HCT116 (cell line): ENCODE measurements at regions not wholly inside any gene's neighbourhood (a gene's known extent, or its start where the extent isn't known, plus 50 kb on each side); places are given as distances from the start of the nearest gene placed in this dataset.

Experiments
- ATAC-seq: fragments of 200-7000 bp; cut with Tn5 transposase; 2 replicates; pipeline ENCODE4 v1.9.1; 2020; ENCODE audit warnings: mild to moderate bottlenecking, moderate library complexity
- BruUV-seq: library from RNA; stranded (reverse); fragments of 400-500 nt; replicated peaks from 2 replicates; lab custom pipeline; 2021; lab: Mats Ljungman, UMichigan
- CTCF ChIA-PET: fragments of 300-600 bp; sonication (Branson Sonifier 250); formaldehyde crosslinking; loops from one replicate; lab custom pipeline; 2021; ENCODE audit warnings: antibody characterized with exemption; lab: Charles Lee
- POLR2A ChIA-PET: fragments of 300-600, 350-600 bp; sonication (Branson Sonifier 250); formaldehyde crosslinking; loops from one replicate; lab custom pipeline; 2021; ENCODE audit warnings: antibody characterized with exemption; lab: Charles Lee
- RAD21 ChIA-PET, 2 experiments: fragments of 300-600 bp; sonication (Branson Sonifier 250); formaldehyde crosslinking; loops; one replicate each; lab custom pipeline; 2023; ENCODE audit warnings: low total read pairs in 2 of 2; ENCODE audit not compliant: uncharacterized antibody in 2 of 2, unreplicated experiment in 2 of 2, low non-redundant PET in 1 of 2; lab: Charles Lee
- DNase-seq: peaks from one replicate; pipeline ENCODE4 v3.0.0-alpha.2; 2010; ENCODE audit warnings: low read depth, low spot score
- H2AFZ ChIP-seq: fragments of 200-600 bp; shearing (Covaris generic), sonication (generic); 2 replicates; pipeline ENCODE4 v1.6.1; 2017; ENCODE audit warnings: low read depth, mixed run types, mixed read lengths, antibody characterized with exemption, low read length; ENCODE audit not compliant: poor library complexity, severe bottlenecking
- H3K27ac ChIP-seq: 2 replicates; pipeline ENCODE4 v1.5.1; 2012; ENCODE audit warnings: low read depth, low read length
- H3K27me3 ChIP-seq: fragments of 200-600 bp; sonication (generic); 2 replicates; pipeline ENCODE4 v1.6.1; 2016; ENCODE audit warnings: mixed run types, low read length, mixed read lengths; ENCODE audit not compliant: insufficient read depth
- H3K36me3 ChIP-seq, 2 experiments: fragments of 200-500 bp in 1 of 2; fragments of 200-600 bp in 1 of 2; sonication (Bioruptor generic) in 1 of 2; sonication (generic) in 1 of 2; 2 replicates each; pipeline versions ENCODE4 v1.5.1 to v1.6.1; 2014 to 2016; ENCODE audit warnings: low read length in 2 of 2, inconsistent platforms in 1 of 2, mixed read lengths in 1 of 2, mixed run types in 1 of 2; ENCODE audit not compliant: insufficient read depth in 2 of 2, control insufficient read depth in 1 of 2
- H3K4me1 ChIP-seq, 2 experiments: fragments of 200-600 bp in 1 of 2; sonication (generic) in 1 of 2; 2 replicates each; pipeline versions ENCODE4 v1.5.1 to v1.6.1; 2012 to 2017; ENCODE audit warnings: low read length in 2 of 2, inconsistent platforms in 1 of 2, mild to moderate bottlenecking in 1 of 2, mixed read lengths in 1 of 2, mixed run types in 1 of 2, moderate library complexity in 1 of 2; ENCODE audit not compliant: insufficient read depth in 2 of 2, control insufficient read depth in 1 of 2
- H3K4me2 ChIP-seq: fragments of 200-600 bp; sonication (generic); 2 replicates; pipeline ENCODE4 v1.6.1; 2017; ENCODE audit warnings: mixed run types, low read length, mixed read lengths
- H3K4me3 ChIP-seq, 2 experiments: fragments of 200-600 bp in 1 of 2; sonication (generic) in 1 of 2; replicated peaks in 1 of 2; 2 replicates each; pipeline ENCODE4 v1.5.1; 2011 to 2016; ENCODE audit warnings: low read length in 2 of 2, control low read depth in 1 of 2, low read depth in 1 of 2, mild to moderate bottlenecking in 1 of 2, mixed read lengths in 1 of 2, mixed run types in 1 of 2
- H3K79me2 ChIP-seq: fragments of 200-600 bp; sonication (generic); 2 replicates; pipeline ENCODE4 v1.6.1; 2017; ENCODE audit warnings: mild to moderate bottlenecking, mixed run types, low read length, moderate library complexity, mixed read lengths; ENCODE audit not compliant: insufficient read depth
- H3K9ac ChIP-seq: fragments of 200-600 bp; sonication (generic); 2 replicates; pipeline ENCODE4 v1.6.1; 2016; ENCODE audit warnings: low read length, mixed read lengths
- H3K9me2 ChIP-seq: fragments of 200-600 bp; sonication (generic), shearing (Covaris generic); 2 replicates; pipeline ENCODE4 v1.6.1; 2017; ENCODE audit warnings: mixed run types, mild to moderate bottlenecking, moderate library complexity; ENCODE audit not compliant: insufficient read depth
- H3K9me3 ChIP-seq, 2 experiments: fragments of 200-500 bp in 1 of 2; fragments of 200-600 bp in 1 of 2; sonication (Bioruptor generic) in 1 of 2; sonication (generic) in 1 of 2; 2 replicates each; pipeline ENCODE4 v1.6.1; 2014 to 2017; ENCODE audit warnings: low read length in 2 of 2, mixed read lengths in 2 of 2, inconsistent platforms in 1 of 2, low read depth in 1 of 2, mild to moderate bottlenecking in 1 of 2, mixed run types in 1 of 2, moderate library complexity in 1 of 2; ENCODE audit not compliant: control insufficient read depth in 1 of 2, insufficient read depth in 1 of 2
- H4K20me1 ChIP-seq: fragments of 200-600 bp; sonication (generic), shearing (Covaris generic); 2 replicates; pipeline ENCODE4 v1.6.1; 2017; ENCODE audit warnings: mixed run types, mild to moderate bottlenecking, moderate library complexity; ENCODE audit not compliant: insufficient read depth
- ATF3 ChIP-seq: IDR thresholded peaks from 2 replicates; pipeline ENCODE4 v1.6.1; 2012
- CBX3 ChIP-seq: IDR thresholded peaks from 2 replicates; pipeline ENCODE4 v1.6.1; 2012; ENCODE audit warnings: low read depth
- EGR1 ChIP-seq: IDR thresholded peaks from 2 replicates; pipeline ENCODE4 v1.6.1; 2012; ENCODE audit warnings: low read depth
- EZH2 ChIP-seq: fragments of 200-600 bp; sonication (generic); IDR thresholded peaks from 2 replicates; pipeline ENCODE4 v1.6.1; 2017; ENCODE audit warnings: antibody characterized with exemption, mixed run types
- EZH2phosphoT487 ChIP-seq: fragments of 200-600 bp; IDR thresholded peaks from 2 replicates; pipeline ENCODE4 v1.6.1; 2018; ENCODE audit warnings: antibody characterized with exemption, borderline replicate concordance
- RAD21 ChIP-seq: IDR thresholded peaks from 2 replicates; pipeline ENCODE4 v1.6.1; 2012; ENCODE audit warnings: low read depth, mild to moderate bottlenecking
- REST ChIP-seq: IDR thresholded peaks from 2 replicates; pipeline ENCODE4 v1.6.1; 2012; ENCODE audit warnings: low read depth
- SIN3A ChIP-seq: IDR thresholded peaks from 2 replicates; pipeline ENCODE4 v1.6.1; 2012; ENCODE audit warnings: low read depth
- SP1 ChIP-seq: IDR thresholded peaks from 2 replicates; pipeline ENCODE4 v1.6.1; 2012; ENCODE audit warnings: low read depth
- SRF ChIP-seq: IDR thresholded peaks from 2 replicates; pipeline ENCODE4 v1.6.1; 2012; ENCODE audit warnings: low read depth
- ZBTB33 ChIP-seq: IDR thresholded peaks from 2 replicates; pipeline ENCODE4 v1.6.1; 2011; ENCODE audit warnings: mild to moderate bottlenecking, low read length, moderate library complexity; ENCODE audit not compliant: insufficient replicate concordance; ENCODE audit errors: extremely low read depth
- ZNF274 ChIP-seq: fragments of 200-500 bp; sonication (Bioruptor generic); IDR thresholded peaks from 2 replicates; pipeline ENCODE4 v1.6.1; 2014; ENCODE audit warnings: mild to moderate bottlenecking, low read depth, low read length, inconsistent platforms
- intact Hi-C: fragments of 100-400 bp; cut with micrococcal nuclease; formaldehyde crosslinking; loops from 2 replicates; pipeline ENCODE4 v1.10.0; 2022

GRCh38 chr10:37473906-37474305, 348.5 kb downstream of the ANKRD30A start:
- no peak overlapping the region for H2AFZ ChIP-seq
- H3K4me2 ChIP-seq, result no peak overlapping the region
- intact Hi-C loops, result no loop called here
- ChIA-PET RAD21 (no interaction called here), CTCF (no interaction called here), POLR2A (no interaction called here)
- peaks cover 0 to 13% of the 10 kb centered on the region in 2 experiments; a peak in 2 of 4 replicates for H3K9me3 ChIP-seq
- TF ChIP-seq SRF, result no peak
- no peaks in the 10 kb centered on the region for H3K27me3 ChIP-seq
- no peak overlapping the region for H3K27ac ChIP-seq
- no peaks in the 10 kb centered on the region for H3K36me3 ChIP-seq
- no peaks in the 10 kb centered on the region for H3K79me2 ChIP-seq
- no peak overlapping the region for H3K9ac ChIP-seq
- H4K20me1 ChIP-seq, result no peaks in the 10 kb centered on the region
- H3K4me3 ChIP-seq, result no peak overlapping the region
- no TSS peak for BruUV-seq
- ATAC-seq (no peak), DNase-seq (no peak)
- no peaks in the 10 kb centered on the region for H3K9me2 ChIP-seq
- H3K4me1 ChIP-seq, result no peaks in the 10 kb centered on the region

GRCh38 chr10:37467246-37467645, 341.8 kb downstream of the ANKRD30A start:
- H2AFZ ChIP-seq, result no peak overlapping the region
- H3K9me2 ChIP-seq, result no peaks in the 10 kb centered on the region
- no peaks in the 10 kb centered on the region for H3K36me3 ChIP-seq
- no peaks in the 10 kb centered on the region for H3K27me3 ChIP-seq
- ChIA-PET CTCF (no interaction called here), RAD21 (no interaction called here), POLR2A (no interaction called here)
- DNase-seq (no peak), ATAC-seq (no peak)
- H3K4me3 ChIP-seq, result no peak overlapping the region
- H3K79me2 ChIP-seq, result no peaks in the 10 kb centered on the region
- intact Hi-C loops, result no loop called here
- no peaks in the 10 kb centered on the region for H3K4me1 ChIP-seq
- peaks cover 0 to 8% of the 10 kb centered on the region in 2 experiments; a peak in 1 of 4 replicates for H3K9me3 ChIP-seq
- TF ChIP-seq SP1, result no peak
- TF ChIP-seq RAD21, result no peak
- TF ChIP-seq EZH2phosphoT487, result no peak
- TF ChIP-seq EZH2, result no peak
- TF ChIP-seq REST, result no peak
- no peak for TF ChIP-seq CBX3
- TF ChIP-seq ZNF274, result no peak
- TF ChIP-seq EGR1, result no peak
- no peak for TF ChIP-seq ATF3
- no peak for TF ChIP-seq ZBTB33
- TF ChIP-seq SIN3A, result no peak
- no peak overlapping the region for H3K27ac ChIP-seq
- H3K9ac ChIP-seq, result no peak overlapping the region
- no peak overlapping the region for H3K4me2 ChIP-seq
- H4K20me1 ChIP-seq, result no peaks in the 10 kb centered on the region
- BruUV-seq, result no TSS peak
